GM18517 (cell line): ENCODE measurements at regions not wholly inside any gene's neighbourhood (a gene's known extent, or its start where the extent isn't known, plus 50 kb on each side); places are given as distances from the start of the nearest gene placed in this dataset.
"Not testable (repeated sequence)": the region's sequence is repeated elsewhere in the genome, so short reads cannot be mapped to it uniquely, and the experiment has no call there.

Source experiments
- ATAC-seq: cut with Tn5 transposase; IDR thresholded peaks from one replicate; pipeline ENCODE4 v1.9.1; 2021; ENCODE audit warnings: mild to moderate bottlenecking, moderate library complexity; ENCODE audit not compliant: unreplicated experiment

GRCh38 chr10:64369885-64370773, 848.9 kb downstream of the REEP3 start:
- no peak for ATAC-seq

GRCh38 chr10:64374346-64374745, 853.1 kb downstream of the REEP3 start:
- no peak for ATAC-seq

GRCh38 chr10:64376167-64376566, 855.0 kb downstream of the REEP3 start:
- no peak for ATAC-seq

DNA sequence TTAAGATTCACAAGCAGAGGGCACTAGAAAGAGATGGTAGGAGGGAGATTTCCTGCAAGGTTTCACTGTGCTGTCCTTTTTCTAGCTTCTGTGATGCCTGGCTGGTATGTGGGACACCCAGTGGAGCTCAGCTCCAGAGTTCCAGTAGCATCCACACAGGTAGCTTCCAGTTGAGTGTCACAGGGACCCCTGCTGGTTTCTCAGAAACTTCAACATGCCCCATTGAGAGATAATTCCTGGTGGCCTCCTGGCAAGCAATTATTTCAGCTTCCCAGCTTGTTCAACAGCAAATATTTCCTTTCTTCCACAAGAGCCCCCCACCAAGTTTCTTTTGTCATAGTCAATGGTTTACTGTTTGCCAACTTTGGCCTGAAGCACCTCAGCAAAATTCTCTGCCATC, 858.7 kb downstream of the REEP3 start:
- no peak for ATAC-seq

GRCh38 chr10:64385355-64385754, 864.2 kb downstream of the REEP3 start:
- no peak for ATAC-seq

DNA sequence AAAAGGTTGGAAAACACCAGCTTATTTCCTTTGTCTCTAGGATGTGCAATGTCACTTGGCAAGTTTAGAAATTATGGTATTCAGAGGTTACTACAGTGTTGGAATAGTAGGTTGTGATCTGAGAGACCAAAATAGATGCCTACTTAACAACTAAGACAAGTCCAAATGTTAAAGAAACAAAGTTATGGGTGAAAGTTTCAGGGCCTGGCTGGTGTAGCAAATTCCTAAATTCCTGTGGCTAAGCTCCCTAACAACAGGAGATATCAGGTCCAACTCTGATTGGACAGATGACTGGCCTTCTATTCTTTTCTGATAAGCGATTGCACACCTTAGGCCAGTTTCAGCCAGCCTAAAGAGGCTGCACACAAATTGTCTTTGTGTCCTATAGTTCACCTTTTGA, 873.5 kb downstream of the REEP3 start:
- no peak for ATAC-seq

GRCh38 chr10:64396105-64396708, 875.0 kb downstream of the REEP3 start:
- ATAC-seq, result no peak

DNA sequence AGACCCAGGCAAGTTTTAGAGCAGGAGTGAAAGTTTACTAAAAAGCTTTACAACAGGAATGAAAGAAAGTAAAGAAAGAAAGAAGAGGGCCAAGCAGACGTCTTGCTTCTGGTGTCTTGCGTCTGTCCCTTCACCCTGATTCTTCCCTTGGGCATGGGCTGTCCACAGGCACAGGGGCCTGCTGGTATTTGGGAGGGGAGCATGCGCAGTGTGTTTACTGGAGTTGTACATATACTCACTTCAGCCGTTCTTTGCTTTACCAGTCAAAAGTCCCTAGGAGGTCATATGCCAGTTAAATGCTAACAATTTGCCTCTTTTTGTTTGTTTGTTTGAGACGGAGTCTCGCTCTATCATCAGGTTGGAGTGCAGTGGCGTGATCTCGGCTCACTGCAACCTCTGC, 875.9 kb downstream of the REEP3 start:
- ATAC-seq, result no peak

- no peak for ATAC-seq
These were observed 887.4 kb downstream of the REEP3 start for GRCh38 chr10:64408391-64409183.

DNA sequence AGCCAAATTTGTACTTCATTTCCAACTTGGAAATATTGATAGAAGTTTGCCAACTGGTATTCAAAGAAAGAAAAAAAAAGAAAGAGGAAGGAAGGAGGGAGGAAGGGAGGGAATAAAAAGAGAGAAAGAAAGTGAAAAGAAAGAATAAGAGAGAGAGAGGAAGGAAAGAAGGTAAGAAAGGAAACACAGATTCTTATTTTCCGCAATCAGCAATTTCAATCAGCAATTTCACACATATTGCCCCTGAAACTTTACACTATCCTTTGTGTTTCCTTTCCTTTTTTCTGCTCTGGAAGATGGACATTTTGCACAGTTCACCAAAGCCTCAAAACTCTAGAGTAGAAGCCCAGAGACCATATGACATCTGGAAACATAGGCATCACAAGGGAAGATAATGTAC, 888.1 kb downstream of the REEP3 start:
- ATAC-seq, result no peak

DNA sequence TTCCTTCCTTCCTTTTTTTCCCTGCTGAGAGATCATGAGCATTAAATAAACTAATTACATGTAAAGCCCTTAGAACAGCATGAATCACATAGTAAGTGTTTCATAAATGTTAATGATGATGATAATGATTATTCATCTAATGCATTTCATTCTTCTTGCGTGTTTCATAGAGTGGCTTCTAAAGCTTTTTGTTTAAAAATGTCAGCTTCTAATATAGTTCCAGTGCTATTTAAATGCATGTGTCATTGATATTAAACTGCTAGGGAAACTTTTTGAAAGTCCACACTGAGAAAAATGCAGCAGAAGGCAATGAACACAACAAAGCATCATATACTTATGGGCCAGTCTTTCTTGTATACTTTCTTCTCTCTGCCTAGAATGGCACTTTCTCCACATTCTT, 894.8 kb downstream of the REEP3 start:
- no peak for ATAC-seq

DNA sequence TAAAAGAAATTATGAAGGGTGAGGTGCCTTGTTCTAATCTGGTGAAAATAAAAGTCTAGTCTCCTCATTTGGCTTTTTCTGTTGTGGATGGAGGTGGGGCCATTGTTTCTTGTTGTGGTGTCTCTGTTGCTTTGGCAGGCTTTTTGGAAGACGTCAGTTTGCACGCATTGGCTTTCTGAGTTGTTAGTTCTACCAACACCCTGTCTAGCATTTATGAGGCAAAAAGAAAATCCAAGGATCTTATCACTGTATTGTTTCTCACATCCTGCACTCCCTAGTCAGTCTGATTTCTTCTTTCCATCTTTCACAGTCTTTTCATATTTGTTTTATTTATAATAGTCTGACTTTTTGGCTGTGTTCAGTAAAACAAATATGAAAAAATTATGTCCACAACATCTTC, 898.3 kb downstream of the REEP3 start:
- no peak for ATAC-seq

- no peak for ATAC-seq
These were observed 905.5 kb downstream of the REEP3 start for GRCh38 chr10:64426745-64427144.

DNA sequence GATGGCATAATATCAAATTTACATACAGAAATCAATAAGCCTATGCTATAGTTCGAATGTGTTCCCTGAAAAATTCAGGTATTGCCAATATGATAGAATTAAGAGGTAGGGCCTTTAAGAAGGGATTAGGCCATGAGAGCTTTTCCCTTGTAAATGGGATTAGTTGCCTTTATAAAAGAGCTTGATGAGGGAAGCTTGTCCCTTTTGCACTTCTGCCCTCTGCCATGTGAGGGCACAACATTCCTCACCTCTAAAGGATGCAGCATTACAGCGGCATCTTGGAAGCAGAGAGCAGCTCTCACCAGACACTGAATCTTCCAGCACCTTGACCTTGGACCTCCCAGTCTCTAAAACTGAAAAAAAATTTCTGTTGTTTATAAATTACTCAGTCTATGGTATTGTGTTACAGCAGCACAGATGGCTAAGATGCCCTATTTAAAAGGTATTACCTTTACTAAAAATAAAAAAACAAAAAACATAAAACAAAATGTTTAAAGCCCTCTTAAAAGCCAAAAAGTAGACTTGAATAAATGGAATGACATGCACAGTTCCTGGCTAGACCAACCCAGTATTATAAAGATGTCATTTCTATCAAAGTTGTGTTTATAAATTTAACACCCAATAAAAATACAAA, 909.6 kb downstream of the REEP3 start:
- ATAC-seq, result no peak

- ATAC-seq, result not testable (repeated sequence)
These were observed 920.7 kb downstream of the REEP3 start for GRCh38 chr10:64441872-64442271.

DNA sequence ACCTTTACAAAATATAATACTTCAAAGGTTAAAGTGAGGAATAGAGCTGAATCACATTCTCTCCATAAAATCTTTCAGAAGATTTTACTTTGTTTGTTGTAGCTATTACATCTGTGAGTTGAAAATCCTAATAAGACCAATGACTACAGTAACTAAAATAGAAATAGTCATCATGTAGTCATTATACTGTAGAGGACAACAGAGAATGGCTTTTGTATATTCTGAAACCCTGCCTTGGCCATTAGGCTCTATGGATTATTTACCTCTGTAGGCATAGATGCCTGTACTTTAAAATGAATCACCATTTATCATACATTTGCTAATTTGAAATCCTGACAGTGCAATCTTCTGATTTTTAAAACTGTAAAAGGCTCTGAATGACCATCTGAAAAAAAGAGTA, 923.0 kb downstream of the REEP3 start:
- no peak for ATAC-seq

- no peak for ATAC-seq
These were observed 923.4 kb downstream of the REEP3 start for GRCh38 chr10:64444564-64444963.

GRCh38 chr10:64449603-64450002, 928.4 kb downstream of the REEP3 start:
- ATAC-seq, result no peak

DNA sequence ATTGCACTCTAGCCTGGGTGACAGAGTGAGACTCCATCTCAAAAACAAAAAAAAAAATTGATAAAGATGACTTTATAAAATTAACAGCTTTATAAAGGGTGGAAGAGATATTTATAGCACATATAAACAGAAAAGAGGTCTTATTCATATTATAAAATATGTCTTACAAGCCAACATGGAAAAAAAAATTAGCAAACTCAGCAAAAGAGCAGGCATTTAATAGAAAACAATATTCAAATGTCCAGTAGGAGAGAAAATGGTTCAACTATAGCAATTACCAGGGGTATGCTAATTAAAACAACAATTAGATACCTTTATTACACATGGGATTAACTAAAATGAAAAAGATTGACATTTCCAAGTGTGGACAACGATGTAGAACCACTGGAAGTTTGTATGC, 929.1 kb downstream of the REEP3 start:
- no peak for ATAC-seq

DNA sequence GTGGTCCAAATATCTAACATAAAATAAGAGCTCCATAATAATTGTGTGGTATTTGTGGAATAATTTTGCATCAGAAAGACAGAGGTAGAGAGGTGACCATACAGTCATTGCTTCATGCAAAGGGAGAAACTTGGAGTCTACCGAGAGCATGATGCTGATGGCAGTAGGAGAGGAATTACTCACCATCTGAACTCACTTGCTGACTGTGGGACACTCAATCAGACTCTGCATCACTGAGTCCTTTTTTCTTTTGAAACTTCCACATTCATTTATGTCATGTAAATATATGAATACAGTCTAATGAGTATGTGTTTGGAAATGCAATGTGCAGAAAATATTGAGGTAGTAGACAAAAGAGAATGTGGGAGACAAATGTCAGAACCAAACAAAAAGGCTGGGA, 933.8 kb downstream of the REEP3 start:
- no peak for ATAC-seq

DNA sequence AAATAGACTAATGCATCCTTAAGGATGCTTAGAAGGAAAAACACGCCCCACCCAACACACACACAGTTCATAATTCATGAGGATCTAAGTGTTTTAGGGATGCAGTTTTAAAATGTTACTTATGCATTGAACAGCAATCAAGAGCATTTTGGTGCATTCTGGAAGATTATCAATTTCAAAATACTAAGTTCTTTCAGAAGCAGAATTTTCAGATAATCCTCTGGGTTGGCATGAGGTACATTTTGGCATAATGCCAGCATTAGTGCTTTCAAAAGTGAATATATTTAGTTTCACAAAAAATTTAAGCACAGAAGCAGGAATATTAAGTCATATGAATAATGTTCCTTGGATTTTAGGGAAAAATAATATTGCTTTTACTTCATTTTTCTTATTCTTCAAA, 937.1 kb downstream of the REEP3 start:
- ATAC-seq, result no peak
